ENCODE measurements at regions not wholly inside any gene's neighbourhood (a gene's known extent, or its start where the extent isn't known, plus 50 kb on each side); places are given as distances from the start of the nearest gene placed in this dataset.

DNA sequence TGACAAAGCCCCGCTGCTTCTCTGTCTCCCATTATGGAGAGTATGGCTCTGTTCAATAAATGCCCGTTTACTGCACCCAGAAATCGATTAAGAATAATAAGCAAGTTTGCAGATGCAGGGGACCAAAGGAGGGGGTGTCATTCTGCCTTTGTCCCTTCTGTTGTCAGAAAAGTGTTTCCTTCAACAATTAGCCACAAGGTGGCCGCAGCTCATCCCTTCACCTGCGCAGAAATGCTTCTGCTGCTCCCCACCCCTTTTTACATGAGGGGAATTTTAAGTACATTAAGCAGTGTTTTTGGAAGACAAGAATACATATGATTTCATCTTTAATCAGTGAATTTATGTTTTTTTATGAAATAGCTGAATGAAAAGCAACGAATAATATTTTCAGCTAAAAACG is 175.6 kb upstream of the ARX start:
- TF ChIP-seq, protein P1, sequence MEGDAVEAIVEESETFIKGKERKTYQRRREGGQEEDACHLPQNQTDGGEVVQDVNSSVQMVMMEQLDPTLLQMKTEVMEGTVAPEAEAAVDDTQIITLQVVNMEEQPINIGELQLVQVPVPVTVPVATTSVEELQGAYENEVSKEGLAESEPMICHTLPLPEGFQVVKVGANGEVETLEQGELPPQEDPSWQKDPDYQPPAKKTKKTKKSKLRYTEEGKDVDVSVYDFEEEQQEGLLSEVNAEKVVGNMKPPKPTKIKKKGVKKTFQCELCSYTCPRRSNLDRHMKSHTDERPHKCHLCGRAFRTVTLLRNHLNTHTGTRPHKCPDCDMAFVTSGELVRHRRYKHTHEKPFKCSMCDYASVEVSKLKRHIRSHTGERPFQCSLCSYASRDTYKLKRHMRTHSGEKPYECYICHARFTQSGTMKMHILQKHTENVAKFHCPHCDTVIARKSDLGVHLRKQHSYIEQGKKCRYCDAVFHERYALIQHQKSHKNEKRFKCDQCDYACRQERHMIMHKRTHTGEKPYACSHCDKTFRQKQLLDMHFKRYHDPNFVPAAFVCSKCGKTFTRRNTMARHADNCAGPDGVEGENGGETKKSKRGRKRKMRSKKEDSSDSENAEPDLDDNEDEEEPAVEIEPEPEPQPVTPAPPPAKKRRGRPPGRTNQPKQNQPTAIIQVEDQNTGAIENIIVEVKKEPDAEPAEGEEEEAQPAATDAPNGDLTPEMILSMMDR (IDR thresholded peaks at IDR 0.05) = no peak
- TF ChIP-seq POLR2A (IDR thresholded peaks at IDR 0.05) = no peak
